ENCODE measurements at regions not wholly inside any gene's neighbourhood (a gene's known extent, or its start where the extent isn't known, plus 50 kb on each side); places are given as distances from the start of the nearest gene placed in this dataset.
A peak's percentile ranks its signal among the peaks of the same experiment; 100 is the strongest.

- no peak for DNase-seq (ENCODE audit: low read depth)
- H3K4me3 ChIP-seq (ENCODE audit: control insufficient read depth, low read depth, low read length): no peak overlapping the region
- no peak for TF ChIP-seq CTCF (conservative IDR thresholded peaks at IDR 0.05; ENCODE audit: control insufficient read depth, insufficient read depth, low read depth, low read length)
These were observed 451.2 kb downstream of the RPS29 start for GRCh38 chr14:49134940-49135339.

- no peak overlapping the region for H3K4me3 ChIP-seq (ENCODE audit: control insufficient read depth, low read depth, low read length)
- no peak for TF ChIP-seq CTCF (conservative IDR thresholded peaks at IDR 0.05; ENCODE audit: control insufficient read depth, insufficient read depth, low read depth, low read length)
- no peak for DNase-seq (ENCODE audit: low read depth)
These were observed 464.9 kb downstream of the RPS29 start for GRCh38 chr14:49121246-49121645.

GRCh38 chr14:49114161-49114893 is 471.9 kb downstream of the RPS29 start:
- no peak for DNase-seq (ENCODE audit: low read depth)
- TF ChIP-seq CTCF (conservative IDR thresholded peaks at IDR 0.05; ENCODE audit: control insufficient read depth, insufficient read depth, low read depth, low read length): no peak
- H3K4me3 ChIP-seq (ENCODE audit: control insufficient read depth, low read depth, low read length): no peak overlapping the region

- no peak for TF ChIP-seq CTCF (conservative IDR thresholded peaks at IDR 0.05; ENCODE audit: control insufficient read depth, insufficient read depth, low read depth, low read length)
- H3K4me3 ChIP-seq (ENCODE audit: control insufficient read depth, low read depth, low read length): no peak overlapping the region
- DNase-seq (ENCODE audit: low read depth): peak; percentile 2
These were observed 479.2 kb downstream of the RPS29 start for GRCh38 chr14:49106741-49107667.

- no peak overlapping the region for H3K4me3 ChIP-seq (ENCODE audit: control insufficient read depth, low read depth, low read length)
- DNase-seq (ENCODE audit: low read depth): no peak
- no peak for TF ChIP-seq CTCF (conservative IDR thresholded peaks at IDR 0.05; ENCODE audit: control insufficient read depth, insufficient read depth, low read depth, low read length)
These were observed 480.2 kb downstream of the RPS29 start for GRCh38 chr14:49105956-49106355.

GRCh38 chr14:49105512-49105911 is 480.7 kb downstream of the RPS29 start:
- TF ChIP-seq CTCF (conservative IDR thresholded peaks at IDR 0.05; ENCODE audit: control insufficient read depth, insufficient read depth, low read depth, low read length): no peak
- DNase-seq (ENCODE audit: low read depth): no peak
- H3K4me3 ChIP-seq (ENCODE audit: control insufficient read depth, low read depth, low read length): no peak overlapping the region
